T-cell (primary cell): ENCODE measurements at regions not wholly inside any gene's neighbourhood (a gene's known extent, or its start where the extent isn't known, plus 50 kb on each side); places are given as distances from the start of the nearest gene placed in this dataset.

Experiments used
- ATAC-seq, 4 experiments: fragments of 200-7000 bp in 3 of 4; fragments of 150-1000 bp in 1 of 4; cut with Tn5 transposase; replicated peaks in 1 of 4; 1 replicate in 3 of 4; 2 replicates in 1 of 4; pipeline ENCODE4 v1.10.0; 2021; ENCODE audit warnings: moderate library complexity in 3 of 4, mild to moderate bottlenecking in 2 of 4, moderate number of reproducible peaks in 1 of 4
- CTCF ChIA-PET, 2 donors: fragments of 300-600 bp; sonication (Branson Sonifier 250); formaldehyde crosslinking; loops; one replicate each; lab custom pipeline; 2022; ENCODE audit warnings: antibody characterized with exemption in 2 of 2; lab: Charles Lee
- POLR2A ChIA-PET, 2 donors: fragments of 300-600 bp; sonication (Branson Sonifier 250); formaldehyde crosslinking; loops; one replicate each; lab custom pipeline; 2022; ENCODE audit warnings: antibody characterized with exemption in 2 of 2; lab: Charles Lee
- DNase-seq, 35 experiments: peaks; one replicate each; pipeline versions ENCODE4 v3.0.0 to v3.0.0-alpha.2; 2013 to 2023
- H3K27ac ChIP-seq: one replicate; pipeline ENCODE4 v1.5.1; 2013; ENCODE audit warnings: low read length
- H3K27me3 ChIP-seq, 2 experiments: replicated peaks in 1 of 2; 1 replicate in 1 of 2; 2 replicates in 1 of 2; pipeline versions ENCODE4 v1.6.1 to v1.7.0; 2013; ENCODE audit warnings: low read length in 1 of 2, mixed read lengths in 1 of 2; ENCODE audit not compliant: control insufficient read depth in 2 of 2, insufficient read depth in 2 of 2; ENCODE audit errors: extremely low read depth in 1 of 2
- H3K36me3 ChIP-seq, 2 donors: 1 replicate in 1 of 2; 2 replicates in 1 of 2; pipeline versions ENCODE4 v1.6.1 to v1.7.0; 2013; ENCODE audit warnings: low read length in 1 of 2; ENCODE audit not compliant: control insufficient read depth in 2 of 2, insufficient read depth in 1 of 2; ENCODE audit errors: extremely low read depth in 1 of 2
- H3K4me1 ChIP-seq, 2 experiments: 1 replicate in 1 of 2; 2 replicates in 1 of 2; pipeline versions ENCODE4 v1.6.1 to v1.7.0; 2013; ENCODE audit warnings: low read length in 2 of 2, mixed read lengths in 1 of 2; ENCODE audit not compliant: insufficient read depth in 2 of 2, control insufficient read depth in 1 of 2; ENCODE audit errors: extremely low read depth in 1 of 2
- H3K4me3 ChIP-seq, 2 donors: 1 replicate in 1 of 2; 2 replicates in 1 of 2; pipeline versions ENCODE4 v1.5.1 to v1.7.0; 2013; ENCODE audit warnings: mild to moderate bottlenecking in 2 of 2, low read length in 1 of 2, moderate library complexity in 1 of 2; ENCODE audit not compliant: control insufficient read depth in 1 of 2; ENCODE audit errors: extremely low read depth in 1 of 2
- H3K9me3 ChIP-seq: 2 replicates; pipeline ENCODE4 v1.7.0; 2013
- H3K27ac Mint-ChIP-seq, 2 donors: one replicate each; pipeline ENCODE4 v1.8.0; 2020 to 2021; ENCODE audit warnings: mild to moderate bottlenecking in 2 of 2, mixed read lengths in 2 of 2
- H3K27me3 Mint-ChIP-seq, 2 donors: one replicate each; pipeline ENCODE4 v1.8.0; 2021 to 2022; ENCODE audit warnings: mixed read lengths in 2 of 2
- H3K36me3 Mint-ChIP-seq: one replicate; pipeline ENCODE4 v1.8.0; 2021; ENCODE audit warnings: mixed read lengths
- H3K4me1 Mint-ChIP-seq, 3 donors: one replicate each; pipeline ENCODE4 v1.8.0; 2020 to 2022; ENCODE audit warnings: mixed read lengths in 3 of 3, mild to moderate bottlenecking in 1 of 3
- H3K4me3 Mint-ChIP-seq, 3 donors: one replicate each; pipeline ENCODE4 v1.8.0; 2020 to 2022; ENCODE audit warnings: mild to moderate bottlenecking in 3 of 3, mixed read lengths in 3 of 3, moderate library complexity in 3 of 3
- H3K9me3 Mint-ChIP-seq, 3 donors: one replicate each; pipeline ENCODE4 v1.8.0; 2020 to 2022; ENCODE audit warnings: mixed read lengths in 3 of 3
- WGBS: methylation state at CpG from one replicate; pipeline ENCODE4 v1.1.5; 2013; ENCODE audit warnings: missing lambda C conversion rate; ENCODE audit not compliant: insufficient coverage; 5-methylcytosine and 5-hydroxymethylcytosine counted together

- Histone ChIP-seq H3K4me1 (no peaks in the 10 kb centered on the region), H3K4me3 (no peak overlapping the region), H3K36me3 (no peaks in the 10 kb centered on the region), H3K27ac (no peak overlapping the region), H3K9me3 (no peaks in the 10 kb centered on the region), H3K27me3 (peaks cover 0 to 1% of the 10 kb centered on the region in 2 experiments)
- no CpG with 5 or more reads among the region's 5 CpGs for WGBS
- H3K27ac Mint-ChIP-seq = no peak overlapping the region
- H3K4me3 Mint-ChIP-seq = no peak overlapping the region
- DNase-seq = no peak
- peaks cover 0 to 6% of the 10 kb centered on the region in 2 donors for H3K27me3 Mint-ChIP-seq
- H3K4me1 Mint-ChIP-seq = peaks cover 0 to 5% (median 3%) of the 10 kb centered on the region in 3 donors
- no peak for ATAC-seq
- CTCF ChIA-PET = no interaction called here
- H3K9me3 Mint-ChIP-seq = no peaks in the 10 kb centered on the region
- POLR2A ChIA-PET = no interaction called here
- H3K36me3 Mint-ChIP-seq = no peaks in the 10 kb centered on the region
Observed at GRCh38 chrX:39459204-39459603, 638.6 kb downstream of the BCOR start.

- Mint-ChIP-seq H3K9me3 (no peaks in the 10 kb centered on the region), H3K27ac (no peak overlapping the region), H3K4me3 (no peak overlapping the region), H3K27me3 (peaks cover 2 to 9% of the 10 kb centered on the region in 2 donors), H3K4me1 (peaks cover 3 to 6% (median 5%) of the 10 kb centered on the region in 3 donors), H3K36me3 (no peaks in the 10 kb centered on the region)
- ChIA-PET CTCF (no interaction called here), POLR2A (no interaction called here)
- H3K36me3 ChIP-seq = no peaks in the 10 kb centered on the region
- no peaks in the 10 kb centered on the region for H3K4me1 ChIP-seq
- no peak overlapping the region for H3K4me3 ChIP-seq
- WGBS = no CpG with 5 or more reads among the region's 3 CpGs
- peaks cover 0 to 3% of the 10 kb centered on the region in 2 experiments for H3K27me3 ChIP-seq
- DNase-seq = no peak
- ATAC-seq = no peak
- no peaks in the 10 kb centered on the region for H3K9me3 ChIP-seq
- no peak overlapping the region for H3K27ac ChIP-seq
Observed at GRCh38 chrX:39459952-39460351, 637.8 kb downstream of the BCOR start.

DNA sequence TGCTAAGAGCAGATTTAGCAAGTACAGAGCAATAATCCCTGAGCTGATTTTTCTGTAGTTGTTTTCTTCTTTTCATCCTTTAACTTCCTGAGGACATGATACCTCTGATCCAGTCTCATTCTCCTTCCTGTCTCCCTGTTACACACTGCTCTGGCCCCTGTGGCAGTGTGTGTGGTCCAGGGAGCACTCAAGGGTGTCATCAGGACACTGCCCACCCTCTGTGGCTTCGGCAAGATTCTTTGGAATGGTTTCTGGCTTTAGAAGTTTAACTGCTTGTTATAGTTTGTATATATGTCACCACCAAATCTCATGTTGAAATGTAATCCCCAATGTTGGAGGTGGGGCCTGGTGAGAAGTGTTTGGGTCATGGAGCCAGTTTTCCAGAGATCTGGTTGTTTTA lies 637.3 kb downstream of the BCOR start:
- Mint-ChIP-seq H3K36me3 (no peaks in the 10 kb centered on the region), H3K4me3 (no peak overlapping the region), H3K9me3 (no peaks in the 10 kb centered on the region), H3K27me3 (peaks cover 2 to 9% of the 10 kb centered on the region in 2 donors), H3K4me1 (peaks cover 3 to 6% (median 5%) of the 10 kb centered on the region in 3 donors), H3K27ac (no peak overlapping the region)
- ChIA-PET CTCF (no interaction called here), POLR2A (no interaction called here)
- Histone ChIP-seq H3K9me3 (no peaks in the 10 kb centered on the region), H3K27me3 (peaks cover 0 to 3% of the 10 kb centered on the region in 2 experiments), H3K36me3 (no peaks in the 10 kb centered on the region), H3K4me3 (no peak overlapping the region), H3K4me1 (no peaks in the 10 kb centered on the region), H3K27ac (no peak overlapping the region)
- WGBS = no CpG with 5 or more reads among the region's 1 CpG
- no peak for ATAC-seq
- no peak for DNase-seq

- POLR2A ChIA-PET = no interaction called here
- Histone ChIP-seq H3K4me1 (no peaks in the 10 kb centered on the region), H3K27ac (no peak overlapping the region), H3K27me3 (peaks cover 0 to 3% of the 10 kb centered on the region in 2 experiments), H3K4me3 (no peak overlapping the region), H3K36me3 (no peaks in the 10 kb centered on the region), H3K9me3 (no peaks in the 10 kb centered on the region)
- Mint-ChIP-seq H3K27ac (no peak overlapping the region), H3K27me3 (peaks cover 2 to 6% of the 10 kb centered on the region in 2 donors), H3K4me3 (no peak overlapping the region), H3K9me3 (no peaks in the 10 kb centered on the region), H3K36me3 (no peaks in the 10 kb centered on the region), H3K4me1 (peaks cover 3 to 6% (median 5%) of the 10 kb centered on the region in 3 donors)
- CTCF ChIA-PET = no interaction called here
- ATAC-seq (no peak), DNase-seq (peak in 1 of 35 experiments; percentile 5)
- no CpG with 5 or more reads among the region's 1 CpG for WGBS
Observed at GRCh38 chrX:39462835-39463234, 634.9 kb downstream of the BCOR start.

DNA sequence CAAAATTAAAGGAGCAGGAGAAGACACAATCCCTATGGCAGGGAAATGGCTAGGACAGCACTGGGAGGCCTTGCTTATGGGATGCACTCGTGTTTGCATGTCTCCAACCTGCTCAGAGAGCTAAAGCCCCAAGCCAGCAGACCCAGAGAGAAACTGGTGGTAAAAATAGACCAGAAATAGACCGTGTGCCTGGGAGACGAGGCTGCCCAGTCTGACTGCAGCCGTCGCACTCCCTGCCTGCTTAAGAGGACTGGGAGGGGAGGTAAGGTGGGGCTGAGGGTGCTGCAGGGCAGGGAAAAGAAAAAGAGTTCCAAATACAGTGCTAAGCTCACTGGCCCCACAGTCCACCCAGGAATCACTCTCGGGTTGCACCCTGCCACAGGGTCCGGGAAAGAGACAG lies 633.5 kb downstream of the BCOR start:
- H3K27ac ChIP-seq = no peak overlapping the region

DNA sequence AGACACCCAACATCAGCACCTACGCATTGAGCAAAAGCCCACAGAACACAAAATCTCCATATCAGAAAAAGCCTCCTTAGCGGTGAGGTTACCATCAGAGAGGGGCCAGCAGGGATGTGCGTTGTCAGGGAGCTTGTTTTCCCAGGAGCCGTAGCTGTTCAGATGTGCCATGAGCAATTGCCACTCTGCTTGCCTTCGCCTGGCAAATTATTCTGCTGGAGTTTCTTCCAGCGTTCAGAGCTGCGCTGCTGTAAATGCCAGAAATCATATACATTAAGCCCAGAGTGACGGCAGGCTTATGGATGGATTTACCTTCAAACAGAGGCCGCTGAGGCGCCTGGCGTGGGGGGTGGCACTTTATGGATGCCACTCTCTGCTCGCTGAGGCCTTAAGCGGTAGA lies 632.3 kb downstream of the BCOR start:
- WGBS = 95% methylated on average over 7 of the region's 13 CpGs

More for the DNA sequence above, 633.5 kb downstream of the BCOR start:
- Mint-ChIP-seq H3K27me3 (peaks cover 2 to 6% of the 10 kb centered on the region in 2 donors), H3K4me3 (no peak overlapping the region), H3K4me1 (peaks cover 3 to 6% (median 5%) of the 10 kb centered on the region in 3 donors), H3K27ac (no peak overlapping the region), H3K36me3 (no peaks in the 10 kb centered on the region), H3K9me3 (no peaks in the 10 kb centered on the region)
- CTCF ChIA-PET = interaction anchor here in 1 of 2 donors (0.5 kb wide), 1 partner anchor 17 kb away, joined by 3 read pairs; no protein-coding TSS in a partner anchor
- DNase-seq = no peak
- ATAC-seq = no peak
- Histone ChIP-seq H3K4me3 (no peak overlapping the region), H3K9me3 (no peaks in the 10 kb centered on the region), H3K4me1 (no peaks in the 10 kb centered on the region), H3K36me3 (no peaks in the 10 kb centered on the region), H3K27me3 (peaks cover 0 to 3% of the 10 kb centered on the region in 2 experiments)
- 50% methylated on average over 1 of the region's 7 CpGs for WGBS
- POLR2A ChIA-PET = no interaction called here

GRCh38 chrX:39465906-39466305 lies 631.9 kb downstream of the BCOR start:
- Mint-ChIP-seq H3K9me3 (no peaks in the 10 kb centered on the region), H3K4me1 (peaks cover 3 to 6% (median 5%) of the 10 kb centered on the region in 3 donors), H3K27me3 (peaks cover 2 to 10% of the 10 kb centered on the region in 2 donors), H3K4me3 (no peak overlapping the region), H3K36me3 (no peaks in the 10 kb centered on the region), H3K27ac (no peak overlapping the region)
- H3K27ac ChIP-seq = no peak overlapping the region
- H3K4me1 ChIP-seq = no peaks in the 10 kb centered on the region
- H3K4me3 ChIP-seq = no peak overlapping the region
- no CpG with 5 or more reads among the region's 4 CpGs for WGBS
- ATAC-seq (no peak), DNase-seq (no peak)
- no peaks in the 10 kb centered on the region for H3K36me3 ChIP-seq
- ChIA-PET CTCF (no interaction called here), POLR2A (no interaction called here)
- H3K27me3 ChIP-seq = peaks cover 0 to 3% of the 10 kb centered on the region in 2 experiments
- H3K9me3 ChIP-seq = no peaks in the 10 kb centered on the region

More for the DNA sequence above, 632.3 kb downstream of the BCOR start:
- H3K27ac ChIP-seq = no peak overlapping the region
- Mint-ChIP-seq H3K27ac (no peak overlapping the region), H3K4me3 (no peak overlapping the region), H3K27me3 (peaks cover 2 to 6% of the 10 kb centered on the region in 2 donors), H3K4me1 (peaks cover 3 to 6% (median 5%) of the 10 kb centered on the region in 3 donors), H3K36me3 (no peaks in the 10 kb centered on the region), H3K9me3 (no peaks in the 10 kb centered on the region)
- no peak for ATAC-seq
- no peaks in the 10 kb centered on the region for H3K4me1 ChIP-seq
- CTCF ChIA-PET = no interaction called here
- H3K4me3 ChIP-seq = no peak overlapping the region
- no peak for DNase-seq
- peaks cover 0 to 3% of the 10 kb centered on the region in 2 experiments for H3K27me3 ChIP-seq
- H3K9me3 ChIP-seq = no peaks in the 10 kb centered on the region
- no peaks in the 10 kb centered on the region for H3K36me3 ChIP-seq
- POLR2A ChIA-PET = no interaction called here
